ENCODE measurements at regions not wholly inside any gene's neighbourhood (a gene's known extent, or its start where the extent isn't known, plus 50 kb on each side); places are given as distances from the start of the nearest gene placed in this dataset.
A peak's percentile ranks its signal among the peaks of the same experiment; 100 is the strongest.
"Not testable (repeated sequence)": the region's sequence is repeated elsewhere in the genome, so short reads cannot be mapped to it uniquely, and the experiment has no call there.

DNA sequence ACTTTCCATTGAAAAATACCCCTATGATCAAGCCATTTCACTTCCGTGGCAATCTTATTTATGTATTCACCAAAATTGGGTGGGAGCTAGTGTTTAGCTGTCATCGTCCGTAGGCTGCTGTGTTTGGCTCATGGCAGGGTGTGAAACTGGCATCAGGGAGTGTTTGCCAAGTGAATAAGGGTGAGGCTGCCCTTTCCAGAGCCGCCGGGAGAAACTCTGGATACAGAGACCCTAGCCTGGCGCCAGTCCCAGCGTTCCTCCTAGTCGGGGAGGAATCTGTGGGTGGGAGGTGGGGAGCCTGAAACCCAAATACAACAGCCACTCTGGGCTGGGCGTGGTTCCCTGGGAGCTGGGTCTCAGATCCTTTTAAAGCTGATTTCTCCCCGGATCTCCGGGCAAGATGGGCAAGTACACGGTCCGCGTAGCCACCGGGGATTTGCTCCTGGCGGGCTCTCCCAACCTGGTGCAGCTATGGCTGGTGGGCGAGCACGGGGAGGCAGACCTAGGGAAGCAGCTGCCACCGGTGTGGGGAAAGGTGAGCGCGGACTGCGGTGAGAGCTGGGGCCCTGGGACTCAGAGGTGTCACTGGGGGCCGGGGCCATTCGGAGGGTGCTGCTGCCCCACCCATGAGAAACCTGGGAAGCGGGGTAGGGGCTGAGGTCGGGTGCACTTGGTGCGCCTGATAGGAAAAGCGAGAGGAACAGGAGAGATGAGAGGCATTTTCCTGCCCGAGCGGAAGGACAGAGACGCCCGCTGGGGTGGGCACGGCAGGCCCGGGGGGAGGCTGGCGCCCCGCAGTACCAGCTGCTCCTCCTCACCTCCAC, 62.1 kb upstream of the TEKT1 start:
- DNase-seq: no peak

DNA sequence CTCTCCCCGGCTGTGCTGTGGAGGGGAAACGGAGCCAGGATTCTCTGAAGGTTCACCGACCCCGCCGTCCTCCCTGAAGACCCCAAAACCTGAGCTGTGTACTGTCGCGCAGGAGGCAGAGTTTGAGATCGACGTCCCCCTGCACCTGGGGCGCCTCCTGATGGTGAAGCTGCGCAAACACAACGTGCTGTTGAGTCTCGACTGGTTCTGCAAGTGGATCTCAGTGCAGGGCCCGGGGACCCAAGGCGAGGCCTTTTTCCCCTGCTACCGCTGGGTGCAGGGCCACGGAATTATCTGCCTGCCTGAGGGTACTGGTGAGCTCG, 62.6 kb upstream of the TEKT1 start:
- DNase-seq: peak; percentile 24 to 43 (median 24)

DNA sequence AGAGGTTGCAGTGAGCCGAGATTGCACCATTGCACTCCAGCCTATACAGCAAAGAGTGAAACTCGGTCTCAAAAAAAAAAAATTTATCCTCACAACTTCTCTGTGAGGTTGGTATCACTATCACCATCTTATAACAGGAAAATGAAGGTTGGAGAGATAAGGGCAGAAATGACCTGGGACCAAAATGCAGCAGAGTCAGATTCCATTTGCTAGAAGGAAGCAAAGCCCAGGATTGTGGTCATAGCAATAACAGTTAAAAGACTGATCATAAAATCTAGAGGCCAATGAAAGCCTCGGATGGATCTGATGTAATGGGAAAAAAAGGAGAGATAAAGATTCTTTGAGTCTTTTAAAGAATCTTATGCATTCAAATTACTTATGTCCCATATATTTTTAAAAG, 69.6 kb upstream of the TEKT1 start:
- DNase-seq: no peak

DNA sequence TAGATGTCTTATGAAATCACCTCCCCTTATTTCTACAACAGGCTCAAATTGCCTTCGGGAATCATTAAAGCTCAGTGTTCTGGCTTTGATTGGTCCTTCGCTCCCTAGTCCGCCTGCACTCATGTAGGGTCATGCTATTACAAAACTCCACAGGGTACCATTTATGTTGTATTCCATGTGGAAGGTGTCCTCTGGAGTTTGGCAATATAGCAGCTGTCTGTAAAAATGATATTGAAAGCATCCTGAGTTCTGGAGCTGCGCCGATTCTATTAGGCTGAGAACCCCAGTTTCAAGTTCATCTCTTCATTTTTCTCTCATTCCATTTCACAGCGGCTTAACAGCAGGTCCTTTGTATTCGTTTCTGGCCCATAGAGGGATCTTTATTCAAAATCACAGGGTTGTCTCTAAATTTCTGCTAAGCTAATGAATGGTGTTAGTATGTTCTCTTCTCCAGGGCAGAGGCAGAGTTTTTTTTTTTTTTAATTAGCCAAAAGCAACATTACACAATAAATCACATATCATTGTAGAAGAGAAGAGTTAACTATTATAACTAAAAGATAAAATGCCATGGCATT, 71.9 kb upstream of the TEKT1 start:
- DNase-seq: no peak

DNA sequence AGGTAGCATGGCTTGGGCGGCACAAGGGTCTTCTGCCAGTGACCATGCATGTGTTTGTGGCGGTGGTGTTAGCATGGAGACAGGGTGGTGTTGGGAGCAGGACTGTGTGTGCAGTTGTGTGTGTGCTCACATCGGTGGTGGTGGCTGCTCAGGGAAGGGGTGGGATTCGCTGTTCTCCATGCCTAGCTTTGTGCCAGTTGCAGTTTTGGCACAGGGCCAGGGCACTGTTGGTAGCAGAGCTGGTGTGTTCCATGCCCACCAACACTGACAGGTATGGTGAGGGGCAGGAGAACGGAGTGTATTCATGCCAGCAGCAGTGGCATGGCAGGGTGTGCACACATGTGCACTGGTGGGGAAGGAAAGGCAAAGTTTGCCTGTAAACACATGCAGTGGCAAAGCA, 77.3 kb upstream of the TEKT1 start:
- DNase-seq: no peak

DNA sequence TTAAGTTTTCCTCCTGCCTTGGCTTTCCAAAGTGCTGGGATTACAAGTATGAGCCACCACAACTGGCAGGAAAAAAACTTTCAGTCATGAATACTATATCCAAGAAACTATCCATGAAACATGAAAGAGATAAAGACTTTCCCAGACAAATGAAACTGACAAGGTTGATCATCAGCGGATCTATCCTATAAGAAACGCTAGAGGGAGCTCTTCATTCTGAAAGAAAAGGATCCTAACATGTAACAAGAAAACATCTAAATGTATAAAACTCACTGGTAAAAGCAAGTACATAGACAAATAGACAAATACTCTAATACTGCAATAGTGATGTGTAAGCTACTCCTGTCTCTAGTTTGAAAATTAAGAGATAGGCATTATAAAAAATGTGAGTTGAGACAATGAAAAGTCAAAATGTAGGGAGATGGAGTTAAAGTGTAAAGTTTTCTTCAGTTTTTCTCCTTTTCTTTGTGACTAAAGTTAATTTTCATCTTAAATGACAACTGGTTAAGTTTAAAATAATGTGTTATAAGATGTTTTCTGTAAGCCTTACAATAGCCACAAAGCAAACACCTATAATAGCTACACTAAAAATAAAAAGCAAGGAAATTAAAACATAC, 79.6 kb upstream of the TEKT1 start:
- peak; percentile 69 to 84 (median 74) for DNase-seq

DNA sequence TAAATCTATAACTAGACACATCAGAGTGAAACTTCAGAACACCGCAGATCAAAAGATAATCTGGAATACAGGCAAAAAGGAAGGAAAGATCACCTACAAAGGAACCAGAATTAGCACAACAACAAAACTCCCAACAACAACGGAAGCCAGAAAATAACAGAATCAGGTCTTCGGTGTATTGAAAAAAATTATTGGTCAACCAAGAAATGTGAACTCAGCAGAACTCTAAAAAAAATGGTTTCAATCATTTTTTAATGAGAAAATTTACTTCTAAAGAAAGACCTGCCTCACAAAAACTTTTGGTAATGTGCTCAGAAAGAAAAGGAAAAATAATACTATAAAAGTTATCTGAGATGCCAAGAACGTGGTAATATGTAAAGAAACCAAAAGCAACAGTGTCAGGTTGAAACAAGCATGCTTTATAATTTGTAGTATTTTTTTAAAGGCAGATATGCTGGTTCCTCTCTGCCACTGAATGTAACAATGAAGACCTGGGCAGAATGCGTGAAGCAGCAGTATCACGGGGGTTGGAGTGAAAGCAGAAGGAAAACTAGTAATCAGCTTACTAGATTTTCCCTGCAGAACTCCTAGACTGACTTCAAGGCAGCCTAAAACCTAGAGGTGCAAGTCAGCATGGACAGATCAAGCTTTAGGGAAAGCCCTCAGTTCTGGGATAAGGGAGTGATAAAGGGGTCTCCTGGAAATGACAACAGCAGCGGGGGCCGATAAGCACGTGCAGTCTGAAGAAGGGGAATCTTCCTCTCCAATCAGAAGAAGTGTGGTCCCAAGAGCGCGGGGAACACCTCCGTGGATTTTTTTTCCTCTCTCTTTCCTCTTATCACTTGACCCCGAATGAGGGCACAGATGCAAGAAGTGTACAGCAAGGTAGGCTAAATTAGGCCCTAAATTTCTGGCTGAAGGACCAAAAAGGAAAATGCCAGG, 80.9 kb upstream of the TEKT1 start:
- peak; percentile 23 to 32 (median 30) for DNase-seq

DNA sequence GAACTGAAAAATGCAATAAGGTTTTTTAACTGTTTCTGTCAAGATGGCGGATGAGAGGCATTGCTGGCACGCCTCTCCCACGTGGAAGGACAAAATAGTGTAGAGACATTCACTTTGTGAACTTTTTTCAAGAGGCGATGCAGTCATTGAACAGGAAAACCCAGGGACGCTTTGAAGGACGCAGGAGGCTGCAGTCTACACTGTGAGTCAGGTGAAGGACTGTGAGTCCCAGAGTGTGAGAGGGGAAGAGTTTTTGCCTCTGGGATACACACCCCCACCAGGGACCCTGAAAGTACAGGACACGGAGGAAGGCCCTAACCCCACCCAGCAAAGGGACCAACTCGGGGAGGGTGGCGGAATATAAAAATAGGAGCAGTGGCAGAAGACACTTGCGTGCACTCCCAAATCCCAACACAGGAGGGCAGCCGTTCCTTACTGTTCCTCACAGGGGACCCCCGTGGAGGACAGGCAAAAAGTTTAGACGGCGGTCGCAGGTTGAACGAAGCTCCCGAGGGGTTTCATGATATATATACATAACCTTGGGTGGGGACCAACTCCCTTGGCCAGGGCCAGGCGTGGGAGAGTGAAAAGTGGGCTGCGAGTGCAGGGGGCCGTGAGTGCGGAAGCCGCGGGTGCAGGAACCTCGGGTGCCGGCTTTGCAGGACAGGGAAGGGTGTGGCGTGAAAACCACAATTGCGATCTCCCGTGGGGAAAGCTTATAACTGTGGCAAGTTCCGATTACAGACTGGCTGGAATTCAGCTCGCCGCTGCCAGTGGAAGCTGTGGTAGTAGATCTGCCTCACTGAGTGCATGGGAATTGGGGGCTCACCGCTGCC, 82.0 kb upstream of the ALOX12 start:
- DNase-seq: peak; percentile 72 to 85 (median 80)

DNA sequence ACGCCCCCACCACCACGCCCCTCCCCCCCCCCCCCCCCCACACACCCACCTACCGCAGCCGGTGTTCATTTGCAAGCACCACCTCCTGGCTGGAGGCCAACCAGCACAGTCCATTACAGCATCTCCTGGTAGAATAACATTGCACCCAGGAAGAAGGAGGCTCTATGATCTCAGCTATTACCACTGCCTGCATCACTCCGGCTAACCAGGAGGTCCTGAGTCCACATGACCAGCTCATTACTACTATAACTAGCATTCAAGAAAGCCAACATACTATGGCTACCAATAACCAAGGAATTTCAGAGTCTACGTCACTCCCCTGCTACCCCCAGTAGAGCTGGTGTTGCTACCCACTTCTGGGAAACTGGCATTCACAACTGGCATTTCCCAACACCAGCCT, 81.1 kb upstream of the ALOX12 start:
- peak in 1 of 3 donors; percentile 20 for DNase-seq

DNA sequence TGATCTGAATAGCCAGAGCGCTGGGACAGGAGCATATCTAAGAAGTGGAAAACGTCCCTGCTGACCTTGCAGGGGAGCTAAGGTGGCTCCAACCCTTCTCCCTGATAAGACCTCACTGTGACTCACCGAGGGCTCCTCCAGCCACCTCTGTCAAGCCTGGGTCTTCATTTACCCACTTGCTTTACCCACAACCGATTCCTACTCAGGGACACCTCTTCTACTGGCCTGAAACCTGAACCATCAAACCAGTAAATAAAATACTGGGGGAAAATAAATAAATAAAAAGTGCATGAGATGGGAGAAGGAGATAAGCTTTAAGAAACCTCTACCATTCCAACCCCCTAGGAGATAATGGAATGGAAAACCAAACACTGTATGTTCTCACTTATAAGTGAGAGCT, 80.2 kb upstream of the ALOX12 start:
- DNase-seq: no peak

DNA sequence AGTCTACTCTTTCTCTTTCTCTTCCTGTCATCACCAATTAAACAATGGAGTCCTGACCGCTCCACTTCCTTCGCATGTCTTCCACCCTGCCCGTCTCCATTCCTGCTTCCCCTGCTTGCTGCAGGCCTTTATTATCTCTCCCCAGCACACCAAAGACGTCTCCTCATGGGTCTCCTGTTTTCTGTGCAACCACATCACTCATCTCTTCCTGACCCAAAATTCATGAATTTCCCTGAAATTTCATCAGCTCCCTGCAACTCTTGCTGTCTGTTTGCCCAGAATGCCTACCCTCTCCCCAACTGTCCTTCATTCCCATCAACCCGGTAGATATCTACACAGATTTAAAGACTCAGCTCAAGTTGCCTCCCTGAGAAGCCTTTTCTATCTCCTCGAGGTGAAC, 76.7 kb upstream of the ALOX12 start:
- DNase-seq: no peak

DNA sequence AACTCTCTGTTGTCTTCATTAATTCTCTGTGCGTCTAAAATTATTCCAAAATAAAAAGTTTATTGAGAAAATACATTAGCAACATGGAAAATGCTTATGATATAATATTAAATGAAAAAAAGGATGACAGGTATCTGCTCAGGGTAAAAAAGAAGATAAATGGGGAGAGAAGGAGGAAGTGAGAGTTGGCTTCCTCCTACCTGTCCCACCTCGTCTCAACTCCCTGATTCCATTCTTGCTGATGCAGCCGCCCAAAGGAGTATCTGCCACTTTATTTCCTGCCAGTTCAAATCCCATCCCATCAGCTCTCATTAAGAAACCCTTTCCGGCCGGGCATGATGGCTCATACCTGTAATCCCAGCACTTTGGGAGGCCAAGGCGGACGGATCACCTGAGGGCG, 72.5 kb upstream of the ALOX12 start:
- no peak for DNase-seq

DNA sequence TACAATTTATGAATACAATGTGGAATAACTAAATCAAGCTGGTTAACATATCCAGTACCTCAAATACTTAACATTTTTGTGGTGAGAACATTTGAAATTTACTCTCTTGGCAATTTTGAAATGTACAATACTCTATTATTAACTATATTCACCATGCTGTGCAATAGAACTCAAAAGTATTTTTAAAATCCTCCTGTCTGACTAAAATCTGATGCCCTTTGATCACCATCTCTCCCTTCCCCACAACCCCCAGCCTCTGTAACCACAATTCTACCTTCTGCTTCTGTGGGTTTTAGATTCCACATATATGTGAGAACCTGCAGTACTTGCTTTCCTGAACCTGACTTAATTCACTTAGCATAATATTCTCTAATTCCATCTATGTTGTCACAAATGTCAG, 71.6 kb upstream of the ALOX12 start:
- no peak for DNase-seq

DNA sequence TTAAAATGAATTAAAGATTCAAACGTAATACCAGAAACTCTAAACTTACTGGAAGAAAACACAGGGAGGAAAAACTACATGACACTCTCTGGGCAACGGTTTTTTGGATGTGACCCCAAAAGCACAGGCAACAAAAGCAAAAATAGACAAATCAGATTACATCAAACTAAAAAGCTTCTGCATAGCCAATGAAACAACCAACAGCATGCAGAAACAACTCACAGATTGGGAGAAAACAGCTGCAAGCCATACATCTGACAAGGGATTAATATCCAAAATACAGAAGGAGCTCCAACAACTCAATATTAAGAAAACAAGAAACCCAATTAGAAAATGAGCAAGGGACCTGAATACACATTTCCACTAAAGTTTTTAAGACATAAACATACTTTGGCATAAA, 69.2 kb upstream of the ALOX12 start:
- DNase-seq: no peak

DNA sequence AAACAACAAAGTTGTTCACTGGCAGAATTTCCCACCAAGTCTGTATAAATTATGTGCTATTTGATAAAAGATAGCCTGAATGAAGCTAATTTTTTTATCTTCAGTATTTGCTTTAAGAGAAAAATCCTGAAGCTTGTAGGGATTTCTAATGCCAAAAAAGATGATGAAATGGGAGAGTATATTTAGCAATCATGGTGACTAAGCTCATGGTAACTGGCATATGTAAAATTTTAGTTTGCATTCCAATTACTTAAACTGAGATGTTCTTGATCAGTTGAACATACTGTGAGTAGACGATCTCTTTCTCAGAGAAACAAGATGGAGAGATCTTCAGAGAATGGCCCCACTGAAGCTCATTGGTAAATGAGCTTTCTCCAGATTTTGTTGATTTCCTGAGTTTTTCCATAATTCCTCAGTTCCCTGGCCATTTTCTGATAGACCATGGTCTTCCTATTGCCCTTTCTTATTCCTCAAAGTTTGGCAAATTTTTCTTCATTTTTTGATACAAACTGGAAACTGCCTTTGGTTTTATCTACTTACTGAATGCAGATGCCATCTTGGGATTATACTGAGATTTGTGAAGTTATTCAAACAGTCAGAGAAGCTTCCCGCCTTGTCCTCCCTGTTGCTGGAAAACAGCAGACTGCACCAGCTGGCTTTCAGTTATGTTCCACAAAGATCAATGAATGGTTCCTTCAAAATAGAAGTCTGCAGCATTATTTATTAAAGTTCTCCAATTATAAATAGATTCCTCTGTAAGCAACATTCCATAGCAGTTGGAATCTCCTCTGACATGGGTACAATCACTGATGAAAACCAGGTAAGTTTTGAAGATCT, 68.3 kb upstream of the ALOX12 start:
- peak; percentile 43 to 79 (median 77) for DNase-seq

DNA sequence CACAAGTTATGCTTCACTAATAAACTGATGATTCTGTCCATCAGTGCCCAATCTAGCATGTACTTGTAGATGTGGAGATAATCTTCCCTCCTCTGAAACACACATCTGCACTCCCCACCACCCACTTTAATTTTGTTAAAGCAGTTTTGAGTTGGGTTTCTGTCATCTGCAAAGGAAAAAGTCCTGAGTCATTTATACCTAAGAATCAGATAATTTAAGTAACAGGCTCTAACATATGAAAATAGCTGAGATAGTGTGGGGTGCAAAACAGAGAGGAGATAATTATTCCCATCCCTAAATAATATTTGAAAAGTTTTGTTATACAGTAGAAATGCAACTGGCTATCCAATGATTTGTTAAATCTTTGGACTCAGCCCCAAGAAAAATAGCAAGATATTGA, 67.7 kb upstream of the ALOX12 start:
- DNase-seq: no peak

DNA sequence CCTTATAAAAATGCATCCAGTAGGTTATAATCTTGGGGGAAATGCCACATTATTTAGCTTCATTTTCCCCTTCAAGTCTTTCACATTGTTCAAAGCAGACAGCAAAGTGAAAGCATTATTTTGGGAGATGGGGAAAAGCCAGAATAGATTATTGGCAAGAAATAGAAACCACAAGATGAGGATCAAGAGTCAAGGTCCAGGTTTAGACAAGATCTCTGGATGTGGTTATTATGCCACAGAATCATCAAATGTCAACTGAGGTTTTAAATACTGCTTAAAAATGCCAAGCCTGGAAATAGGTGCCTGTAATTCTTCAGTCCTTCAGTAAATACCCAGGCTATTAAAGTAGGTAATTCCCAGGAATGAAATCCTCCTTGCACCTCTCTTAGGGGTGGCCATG, 65.1 kb upstream of the ALOX12 start:
- DNase-seq: no peak

DNA sequence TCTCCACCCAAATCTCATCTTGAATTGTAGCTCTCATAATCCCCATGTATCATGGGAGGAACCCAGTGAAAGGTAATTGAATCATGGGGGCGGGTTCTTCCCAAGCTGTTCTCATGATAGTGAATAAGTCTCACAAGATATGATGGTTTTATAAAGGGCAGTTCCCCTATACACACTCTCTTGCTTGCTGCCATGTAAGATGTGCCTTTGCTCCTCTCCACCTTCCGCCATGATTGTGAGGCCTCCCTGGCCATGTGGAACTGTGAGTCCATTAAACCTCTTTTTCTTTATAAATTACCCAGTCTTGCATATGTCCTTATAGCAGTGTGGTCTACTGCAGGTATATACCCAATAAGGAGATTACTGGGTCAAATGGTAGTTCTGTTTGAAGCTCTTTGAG, 61.3 kb upstream of the ALOX12 start:
- DNase-seq: not testable (repeated sequence)

DNA sequence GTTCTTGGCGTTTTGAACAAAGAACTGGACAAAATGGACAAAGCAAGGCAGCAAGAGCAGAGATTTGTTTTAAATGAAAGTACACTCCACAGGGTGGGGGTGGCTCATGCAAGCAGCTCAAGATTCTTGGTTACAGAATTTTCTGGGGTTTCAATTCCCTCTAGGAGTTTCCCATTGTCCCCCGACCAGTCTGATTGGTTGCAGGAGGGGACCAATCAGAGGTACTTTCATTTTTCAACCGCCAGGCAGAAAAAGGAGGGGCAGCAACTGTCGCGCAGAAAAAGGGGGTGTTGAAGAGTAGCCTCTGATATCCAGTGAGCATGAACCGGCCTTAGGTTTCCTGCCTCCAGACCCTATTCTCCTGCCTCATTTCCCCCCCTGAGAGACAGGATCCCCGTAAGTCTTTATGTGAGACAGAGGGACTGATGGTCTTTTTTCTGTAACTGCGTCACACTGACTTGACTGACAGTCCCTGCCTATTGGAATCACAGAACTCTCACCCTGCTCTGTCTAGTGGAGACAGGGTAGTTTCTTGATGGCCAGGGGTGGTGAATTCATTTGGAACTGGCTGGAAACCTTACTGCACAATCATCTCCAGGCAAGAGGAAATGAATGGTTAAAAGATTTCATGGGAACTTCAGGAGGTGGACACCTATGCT, 59.4 kb upstream of the ALOX12 start:
- DNase-seq: peak; percentile 74 to 80 (median 76)

DNA sequence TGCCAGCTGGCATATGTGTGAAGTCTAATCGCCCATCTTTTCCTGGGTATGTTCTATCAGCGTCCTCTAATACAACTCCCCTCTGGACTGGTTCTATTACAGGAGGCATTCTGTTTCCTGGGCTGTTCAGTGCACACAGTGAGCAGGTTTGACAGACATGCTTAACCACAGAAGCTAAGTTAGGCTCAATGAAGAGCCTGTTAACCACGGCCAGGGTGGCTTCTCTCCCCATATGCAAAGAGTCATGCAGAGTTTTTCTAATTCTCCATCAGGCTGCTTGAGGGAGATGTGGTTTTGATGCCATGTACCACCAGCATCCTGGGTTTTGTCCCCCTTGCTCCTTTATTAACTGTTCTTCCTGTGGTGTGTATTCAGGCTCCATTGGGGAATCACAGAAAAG, 57.2 kb upstream of the ALOX12 start:
- no peak for DNase-seq

DNA sequence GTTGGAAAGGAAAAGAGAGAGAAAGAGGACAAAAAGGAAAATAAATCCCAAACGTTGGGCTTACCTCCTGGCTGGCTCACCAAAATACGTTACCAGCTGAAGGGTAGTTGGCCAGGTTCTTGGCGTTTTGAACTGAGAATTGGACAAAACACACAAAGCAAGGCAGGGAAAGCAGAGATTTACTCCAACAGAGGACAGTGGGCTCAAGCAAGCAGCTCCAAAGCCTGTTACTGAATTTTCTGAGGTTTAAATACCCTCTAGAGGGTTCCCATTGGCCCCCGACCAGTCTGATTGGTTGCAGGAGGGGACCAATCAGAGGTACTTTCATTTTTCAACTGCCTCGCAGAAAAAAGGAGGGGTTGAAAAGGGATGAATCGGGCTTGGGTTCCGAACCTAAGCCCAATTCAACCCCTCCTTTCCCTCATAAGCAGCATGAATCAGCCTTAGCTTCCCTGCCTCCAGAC, 55.6 kb upstream of the ALOX12 start:
- peak in 1 of 3 donors; percentile 11 for DNase-seq

Data from suppressor macrophage treated with lipopolysaccharide for 1 hour (primary cell).